ENCODE measurements at regions not wholly inside any gene's neighbourhood (a gene's known extent, or its start where the extent isn't known, plus 50 kb on each side); places are given as distances from the start of the nearest gene placed in this dataset.
"Not testable (repeated sequence)": the region's sequence is repeated elsewhere in the genome, so short reads cannot be mapped to it uniquely, and the experiment has no call there.

GRCh38 chr18:55732227-55733106 lies 144.5 kb upstream of the TCF4 start:
- H3K27me3 Mint-ChIP-seq (ENCODE audit: low read depth), result peaks cover 3% of the 10 kb centered on the region
- no peak overlapping the region for H3K4me3 Mint-ChIP-seq
- H3K27ac Mint-ChIP-seq, result no peak overlapping the region
- H3K9me3 Mint-ChIP-seq, result no peaks in the 10 kb centered on the region
- H3K36me3 Mint-ChIP-seq (ENCODE audit: low read depth), result no peaks in the 10 kb centered on the region
- TF ChIP-seq CTCF (IDR thresholded peaks at IDR 0.05; ENCODE audit: unreplicated experiment in 3 of 3), result no peak
- H3K4me1 Mint-ChIP-seq, result no peaks in the 10 kb centered on the region

GRCh38 chr18:55731594-55732042 lies 143.6 kb upstream of the TCF4 start:
- H3K27ac Mint-ChIP-seq, result no peak overlapping the region
- H3K9me3 Mint-ChIP-seq, result no peaks in the 10 kb centered on the region
- H3K4me3 Mint-ChIP-seq, result no peak overlapping the region
- peaks cover 3% of the 10 kb centered on the region for H3K27me3 Mint-ChIP-seq (ENCODE audit: low read depth)
- H3K36me3 Mint-ChIP-seq (ENCODE audit: low read depth), result no peaks in the 10 kb centered on the region
- H3K4me1 Mint-ChIP-seq, result no peaks in the 10 kb centered on the region
- TF ChIP-seq CTCF (IDR thresholded peaks at IDR 0.05; ENCODE audit: unreplicated experiment in 3 of 3), result no peak

- H3K9me3 Mint-ChIP-seq, result not testable (repeated sequence)
Measured at GRCh38 chr18:55721006-55721405, 133.0 kb upstream of the TCF4 start.

GRCh38 chr18:55713707-55714106 lies 125.7 kb upstream of the TCF4 start:
- Mint-ChIP-seq H3K9me3 (peaks cover 25% of the 10 kb centered on the region), H3K27ac (no peak overlapping the region), H3K4me1 (no peaks in the 10 kb centered on the region), H3K27me3 (ENCODE audit: low read depth) (no peaks in the 10 kb centered on the region), H3K4me3 (no peak overlapping the region), H3K36me3 (ENCODE audit: low read depth) (peaks cover 5% of the 10 kb centered on the region)
- no peak for TF ChIP-seq CTCF (IDR thresholded peaks at IDR 0.05; ENCODE audit: unreplicated experiment in 3 of 3)

More at GRCh38 chr18:55721006-55721405, 133.0 kb upstream of the TCF4 start:
- H3K36me3 Mint-ChIP-seq (ENCODE audit: low read depth); H3K27me3 Mint-ChIP-seq (ENCODE audit: low read depth); H3K4me3 Mint-ChIP-seq; H3K4me1 Mint-ChIP-seq; H3K27ac Mint-ChIP-seq: not testable (repeated sequence)

GRCh38 chr18:55706898-55707297 lies 118.9 kb upstream of the TCF4 start:
- H3K9me3 Mint-ChIP-seq, result peaks cover 20% of the 10 kb centered on the region
- no peak for TF ChIP-seq CTCF (IDR thresholded peaks at IDR 0.05; ENCODE audit: unreplicated experiment in 3 of 3)
- H3K27ac Mint-ChIP-seq, result peak overlapping the region in 2 of 3 experiments; percentile 32 to 34
- H3K4me3 Mint-ChIP-seq, result no peak overlapping the region
- no peaks in the 10 kb centered on the region for H3K36me3 Mint-ChIP-seq (ENCODE audit: low read depth)
- peaks cover 10% of the 10 kb centered on the region for H3K4me1 Mint-ChIP-seq
- no peaks in the 10 kb centered on the region for H3K27me3 Mint-ChIP-seq (ENCODE audit: low read depth)

GRCh38 chr18:55699233-55699765 lies 111.3 kb upstream of the TCF4 start:
- Mint-ChIP-seq H3K27ac (peak overlapping the region; percentile 14 to 29 (median 22)), H3K27me3 (ENCODE audit: low read depth) (no peaks in the 10 kb centered on the region), H3K36me3 (ENCODE audit: low read depth) (no peaks in the 10 kb centered on the region), H3K4me1 (peaks cover 7% of the 10 kb centered on the region), H3K9me3 (peaks cover 21% of the 10 kb centered on the region), H3K4me3 (no peak overlapping the region)
- TF ChIP-seq CTCF (IDR thresholded peaks at IDR 0.05; ENCODE audit: unreplicated experiment in 3 of 3), result no peak

Data from nephron (organoid).